ENCODE measurements at regions not wholly inside any gene's neighbourhood (a gene's known extent, or its start where the extent isn't known, plus 50 kb on each side); places are given as distances from the start of the nearest gene placed in this dataset.

GRCh38 chr6:48840896-48841295, 622.2 kb downstream of the MMUT start:
- no peak for TF ChIP-seq CTCF (IDR thresholded peaks at IDR 0.05)
- TF ChIP-seq POLR2A (IDR thresholded peaks at IDR 0.05; ENCODE audit: low read depth), result no peak
- no peak for TF ChIP-seq POLR2AphosphoS5 (IDR thresholded peaks at IDR 0.05)

Measured in esophagus muscularis mucosa (tissue), 3 donors.